Fibroblast of the aortic adventitia (primary cell): ENCODE measurements at regions not wholly inside any gene's neighbourhood (a gene's known extent, or its start where the extent isn't known, plus 50 kb on each side); places are given as distances from the start of the nearest gene placed in this dataset.

Experiments used
- DNase-seq: peaks from one replicate; pipeline ENCODE4 v3.0.0-alpha.2; 2010; ENCODE audit warnings: low read depth
- H3K4me3 ChIP-seq: 2 replicates; pipeline ENCODE4 v1.5.1; 2011; ENCODE audit warnings: low read depth, mild to moderate bottlenecking, control low read depth, low read length, moderate library complexity
- CTCF ChIP-seq: IDR thresholded peaks from 2 replicates; pipeline ENCODE4 v1.5.1; 2011; ENCODE audit warnings: mild to moderate bottlenecking, low read length, control low read depth, inconsistent platforms; ENCODE audit not compliant: insufficient read depth

- H3K4me3 ChIP-seq: no peak overlapping the region
- DNase-seq: peak; percentile 27
- no peak for TF ChIP-seq CTCF
Measured at GRCh38 chr21:25103500-25104207, 503.6 kb downstream of the MRPL39 start.

- no peak for TF ChIP-seq CTCF
- H3K4me3 ChIP-seq: no peak overlapping the region
- DNase-seq: no peak
Measured at GRCh38 chr21:25097648-25098047, 509.6 kb downstream of the MRPL39 start.

GRCh38 chr21:25094695-25095094 is 512.6 kb downstream of the MRPL39 start:
- TF ChIP-seq CTCF: no peak
- H3K4me3 ChIP-seq: no peak overlapping the region
- DNase-seq: no peak

- no peak overlapping the region for H3K4me3 ChIP-seq
- TF ChIP-seq CTCF: no peak
- DNase-seq: no peak
Measured at GRCh38 chr21:25092441-25093011, 514.8 kb downstream of the MRPL39 start.

GRCh38 chr21:25081096-25081495 is 526.2 kb downstream of the MRPL39 start:
- TF ChIP-seq CTCF: no peak
- no peak for DNase-seq
- H3K4me3 ChIP-seq: no peak overlapping the region

GRCh38 chr21:25080661-25081060 is 526.6 kb downstream of the MRPL39 start:
- H3K4me3 ChIP-seq: no peak overlapping the region
- DNase-seq: no peak
- no peak for TF ChIP-seq CTCF
